MM.1S (cell line): ENCODE measurements at regions not wholly inside any gene's neighbourhood (a gene's known extent, or its start where the extent isn't known, plus 50 kb on each side); places are given as distances from the start of the nearest gene placed in this dataset.

Source experiments
- EZH2 ChIP-seq: fragments of 300-600 bp; sonication (generic); optimal IDR thresholded peaks from 2 replicates; pipeline ENCODE3; 2017; ENCODE audit warnings: low read depth, mild to moderate bottlenecking, antibody characterized with exemption, low read length, mixed read lengths
- EZH2phosphoT487 ChIP-seq: fragments of 300-600 bp; sonication (generic); IDR thresholded peaks from 2 replicates; pipeline ENCODE4 v1.6.1; 2018; ENCODE audit warnings: antibody characterized with exemption, low read length
- TF ChIP-seq, protein P1 (sequence below): fragments of 300-600 bp; sonication (generic); IDR thresholded peaks from 2 replicates; pipeline ENCODE4 v1.5.1; 2016; ENCODE audit warnings: antibody characterized with exemption, low read length, mixed read lengths

DNA sequence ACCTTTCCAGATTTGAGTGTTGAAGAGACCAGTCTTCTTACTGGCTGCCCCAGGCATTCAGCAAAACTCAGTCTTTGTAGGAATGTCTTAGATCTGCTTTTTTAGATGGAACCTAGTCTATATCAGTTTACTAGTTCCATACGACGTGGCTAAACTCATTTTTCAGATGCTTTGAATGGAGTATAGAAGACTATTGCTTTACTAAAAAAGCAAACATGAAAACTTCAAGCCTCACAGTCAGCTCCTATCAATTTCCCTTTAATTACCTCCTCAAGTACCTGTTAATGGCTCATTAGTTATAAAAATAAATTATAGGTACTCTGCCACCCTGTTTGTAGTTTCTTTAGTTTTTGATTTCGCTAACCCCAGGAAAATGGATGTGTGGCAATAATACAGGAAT is 63.0 kb upstream of the STOX2 start:
- TF ChIP-seq, protein P1, sequence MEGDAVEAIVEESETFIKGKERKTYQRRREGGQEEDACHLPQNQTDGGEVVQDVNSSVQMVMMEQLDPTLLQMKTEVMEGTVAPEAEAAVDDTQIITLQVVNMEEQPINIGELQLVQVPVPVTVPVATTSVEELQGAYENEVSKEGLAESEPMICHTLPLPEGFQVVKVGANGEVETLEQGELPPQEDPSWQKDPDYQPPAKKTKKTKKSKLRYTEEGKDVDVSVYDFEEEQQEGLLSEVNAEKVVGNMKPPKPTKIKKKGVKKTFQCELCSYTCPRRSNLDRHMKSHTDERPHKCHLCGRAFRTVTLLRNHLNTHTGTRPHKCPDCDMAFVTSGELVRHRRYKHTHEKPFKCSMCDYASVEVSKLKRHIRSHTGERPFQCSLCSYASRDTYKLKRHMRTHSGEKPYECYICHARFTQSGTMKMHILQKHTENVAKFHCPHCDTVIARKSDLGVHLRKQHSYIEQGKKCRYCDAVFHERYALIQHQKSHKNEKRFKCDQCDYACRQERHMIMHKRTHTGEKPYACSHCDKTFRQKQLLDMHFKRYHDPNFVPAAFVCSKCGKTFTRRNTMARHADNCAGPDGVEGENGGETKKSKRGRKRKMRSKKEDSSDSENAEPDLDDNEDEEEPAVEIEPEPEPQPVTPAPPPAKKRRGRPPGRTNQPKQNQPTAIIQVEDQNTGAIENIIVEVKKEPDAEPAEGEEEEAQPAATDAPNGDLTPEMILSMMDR: no peak
- no peak for TF ChIP-seq EZH2phosphoT487
- no peak for TF ChIP-seq EZH2
